DOHH2 (cell line): ENCODE measurements at regions not wholly inside any gene's neighbourhood (a gene's known extent, or its start where the extent isn't known, plus 50 kb on each side); places are given as distances from the start of the nearest gene placed in this dataset.

Experiments
- EZH2phosphoT487 ChIP-seq: fragments of 200-600 bp; sonication (generic); IDR thresholded peaks from 2 replicates; pipeline ENCODE4 v1.6.1; 2017; ENCODE audit warnings: borderline replicate concordance, mild to moderate bottlenecking, antibody characterized with exemption, low read length, moderate library complexity, mixed read lengths
- TF ChIP-seq, protein P1 (sequence below): fragments of 200-600 bp; sonication (generic); IDR thresholded peaks from one replicate; pipeline ENCODE4 v1.5.1; 2014; ENCODE audit warnings: antibody characterized with exemption, mild to moderate bottlenecking, low read depth, low read length; ENCODE audit not compliant: poor library complexity, severe bottlenecking

DNA sequence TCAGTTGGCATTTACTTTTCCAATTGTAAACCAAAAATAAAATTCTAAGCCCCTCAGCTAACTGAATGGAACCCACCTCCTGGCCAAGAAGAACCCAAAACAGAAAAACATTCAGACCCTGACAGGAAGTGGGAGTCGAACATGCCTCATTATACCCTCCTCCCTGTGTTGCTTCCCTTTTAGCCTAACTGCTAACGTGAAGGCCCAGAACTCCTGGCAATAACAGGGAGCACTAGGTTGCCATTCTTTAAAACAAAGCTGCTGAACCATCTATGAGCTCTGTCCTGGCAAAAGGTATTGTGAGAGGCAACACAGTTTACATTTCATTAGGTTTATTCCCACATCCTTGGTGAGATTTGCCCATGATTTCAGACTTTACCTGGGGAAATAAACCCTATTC lies 481.4 kb downstream of the CHSY3 start:
- TF ChIP-seq, protein P1, sequence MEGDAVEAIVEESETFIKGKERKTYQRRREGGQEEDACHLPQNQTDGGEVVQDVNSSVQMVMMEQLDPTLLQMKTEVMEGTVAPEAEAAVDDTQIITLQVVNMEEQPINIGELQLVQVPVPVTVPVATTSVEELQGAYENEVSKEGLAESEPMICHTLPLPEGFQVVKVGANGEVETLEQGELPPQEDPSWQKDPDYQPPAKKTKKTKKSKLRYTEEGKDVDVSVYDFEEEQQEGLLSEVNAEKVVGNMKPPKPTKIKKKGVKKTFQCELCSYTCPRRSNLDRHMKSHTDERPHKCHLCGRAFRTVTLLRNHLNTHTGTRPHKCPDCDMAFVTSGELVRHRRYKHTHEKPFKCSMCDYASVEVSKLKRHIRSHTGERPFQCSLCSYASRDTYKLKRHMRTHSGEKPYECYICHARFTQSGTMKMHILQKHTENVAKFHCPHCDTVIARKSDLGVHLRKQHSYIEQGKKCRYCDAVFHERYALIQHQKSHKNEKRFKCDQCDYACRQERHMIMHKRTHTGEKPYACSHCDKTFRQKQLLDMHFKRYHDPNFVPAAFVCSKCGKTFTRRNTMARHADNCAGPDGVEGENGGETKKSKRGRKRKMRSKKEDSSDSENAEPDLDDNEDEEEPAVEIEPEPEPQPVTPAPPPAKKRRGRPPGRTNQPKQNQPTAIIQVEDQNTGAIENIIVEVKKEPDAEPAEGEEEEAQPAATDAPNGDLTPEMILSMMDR = no peak
- no peak for TF ChIP-seq EZH2phosphoT487
